Nephron (organoid): ENCODE measurements at regions not wholly inside any gene's neighbourhood (a gene's known extent, or its start where the extent isn't known, plus 50 kb on each side); places are given as distances from the start of the nearest gene placed in this dataset.

Experiments
- H3K27ac Mint-ChIP-seq, 3 experiments: 2 replicates each; pipeline ENCODE4 v1.8.0; 2020; ENCODE audit warnings: mixed read lengths in 3 of 3, mild to moderate bottlenecking in 2 of 3, moderate library complexity in 1 of 3
- H3K27me3 Mint-ChIP-seq: 2 replicates; pipeline ENCODE4 v1.8.0; 2021; ENCODE audit warnings: low read depth, mild to moderate bottlenecking, moderate library complexity, mixed read lengths
- H3K36me3 Mint-ChIP-seq: 2 replicates; pipeline ENCODE4 v1.8.0; 2020; ENCODE audit warnings: low read depth, mixed read lengths
- H3K4me1 Mint-ChIP-seq: 2 replicates; pipeline ENCODE4 v1.8.0; 2020; ENCODE audit warnings: mixed read lengths
- H3K4me3 Mint-ChIP-seq, 3 experiments: 2 replicates each; pipeline ENCODE4 v1.8.0; 2020; ENCODE audit warnings: mild to moderate bottlenecking in 3 of 3, mixed read lengths in 3 of 3, moderate library complexity in 2 of 3
- H3K9me3 Mint-ChIP-seq: 2 replicates; pipeline ENCODE4 v1.8.0; 2020; ENCODE audit warnings: mixed read lengths
- TF ChIP-seq, protein P1 (sequence below), 3 experiments: fragments of 200-600 bp; sonication (generic); IDR thresholded peaks; one replicate each; pipeline ENCODE4 v1.5.0; 2021; ENCODE audit warnings: antibody characterized with exemption in 3 of 3; ENCODE audit not compliant: unreplicated experiment in 3 of 3

DNA sequence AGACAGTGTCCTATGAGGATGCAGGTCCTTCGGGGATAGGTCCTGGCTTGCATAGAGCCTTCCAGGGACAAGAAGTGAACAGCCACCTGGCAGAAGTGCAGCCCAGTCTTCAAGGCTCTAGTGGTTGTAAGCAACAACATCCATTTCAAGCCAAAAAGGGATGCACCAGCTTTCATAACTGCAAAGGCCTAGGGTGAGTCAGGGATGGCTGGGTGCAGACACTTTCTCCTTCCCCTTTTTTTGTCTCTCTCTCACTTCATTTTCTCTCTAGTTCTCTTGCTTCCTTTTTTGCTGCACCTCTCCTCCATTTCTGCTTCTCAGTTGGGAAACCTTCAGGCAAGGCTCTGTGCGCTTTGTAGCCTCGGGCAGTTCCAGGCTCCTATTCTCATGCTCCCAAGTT, 196.2 kb upstream of the ZNF536 start:
- no peak overlapping the region for H3K4me3 Mint-ChIP-seq
- TF ChIP-seq, protein P1, sequence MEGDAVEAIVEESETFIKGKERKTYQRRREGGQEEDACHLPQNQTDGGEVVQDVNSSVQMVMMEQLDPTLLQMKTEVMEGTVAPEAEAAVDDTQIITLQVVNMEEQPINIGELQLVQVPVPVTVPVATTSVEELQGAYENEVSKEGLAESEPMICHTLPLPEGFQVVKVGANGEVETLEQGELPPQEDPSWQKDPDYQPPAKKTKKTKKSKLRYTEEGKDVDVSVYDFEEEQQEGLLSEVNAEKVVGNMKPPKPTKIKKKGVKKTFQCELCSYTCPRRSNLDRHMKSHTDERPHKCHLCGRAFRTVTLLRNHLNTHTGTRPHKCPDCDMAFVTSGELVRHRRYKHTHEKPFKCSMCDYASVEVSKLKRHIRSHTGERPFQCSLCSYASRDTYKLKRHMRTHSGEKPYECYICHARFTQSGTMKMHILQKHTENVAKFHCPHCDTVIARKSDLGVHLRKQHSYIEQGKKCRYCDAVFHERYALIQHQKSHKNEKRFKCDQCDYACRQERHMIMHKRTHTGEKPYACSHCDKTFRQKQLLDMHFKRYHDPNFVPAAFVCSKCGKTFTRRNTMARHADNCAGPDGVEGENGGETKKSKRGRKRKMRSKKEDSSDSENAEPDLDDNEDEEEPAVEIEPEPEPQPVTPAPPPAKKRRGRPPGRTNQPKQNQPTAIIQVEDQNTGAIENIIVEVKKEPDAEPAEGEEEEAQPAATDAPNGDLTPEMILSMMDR (IDR thresholded peaks at IDR 0.05; ENCODE audit: unreplicated experiment in 3 of 3), result no peak
- H3K27ac Mint-ChIP-seq, result no peak overlapping the region
- H3K27me3 Mint-ChIP-seq, result peaks cover 12% of the 10 kb centered on the region
- peaks cover 20% of the 10 kb centered on the region for H3K9me3 Mint-ChIP-seq
- H3K36me3 Mint-ChIP-seq, result no peaks in the 10 kb centered on the region
- no peaks in the 10 kb centered on the region for H3K4me1 Mint-ChIP-seq

DNA sequence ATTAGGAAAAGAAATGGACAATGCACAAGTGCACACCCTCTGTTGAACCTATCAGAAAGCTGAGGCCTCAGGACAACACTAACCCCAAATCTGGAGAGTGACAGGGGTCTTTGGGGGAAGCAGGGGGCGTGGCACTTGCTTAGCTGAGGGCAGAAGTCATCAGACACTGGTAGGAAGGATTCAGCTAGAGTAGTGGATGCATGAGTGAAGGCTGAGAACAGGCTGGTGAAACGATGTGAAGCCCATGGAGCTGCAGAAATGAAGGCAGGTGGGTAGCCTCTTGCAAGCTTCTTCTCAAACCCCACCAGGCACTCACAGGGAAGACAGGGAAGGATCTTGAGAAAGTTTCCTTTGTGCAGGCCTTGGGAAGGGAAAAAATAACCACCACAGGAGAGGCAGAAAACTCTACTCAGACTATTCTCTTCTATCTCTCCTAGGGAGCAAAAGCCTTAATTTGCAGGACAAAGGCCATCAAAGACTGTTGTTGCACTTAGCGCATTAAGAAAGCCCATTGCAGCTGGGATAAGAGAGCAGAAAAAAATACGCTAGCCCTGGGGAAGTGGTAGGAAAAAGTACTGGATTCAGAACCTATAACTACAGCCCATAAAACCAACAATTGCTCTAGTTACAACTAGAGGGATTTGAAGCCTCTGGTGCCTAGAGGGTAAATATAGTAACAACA, 193.3 kb upstream of the ZNF536 start:
- H3K4me1 Mint-ChIP-seq, result no peaks in the 10 kb centered on the region
- TF ChIP-seq, protein P1 (IDR thresholded peaks at IDR 0.05; ENCODE audit: unreplicated experiment in 3 of 3), result no peak

DNA sequence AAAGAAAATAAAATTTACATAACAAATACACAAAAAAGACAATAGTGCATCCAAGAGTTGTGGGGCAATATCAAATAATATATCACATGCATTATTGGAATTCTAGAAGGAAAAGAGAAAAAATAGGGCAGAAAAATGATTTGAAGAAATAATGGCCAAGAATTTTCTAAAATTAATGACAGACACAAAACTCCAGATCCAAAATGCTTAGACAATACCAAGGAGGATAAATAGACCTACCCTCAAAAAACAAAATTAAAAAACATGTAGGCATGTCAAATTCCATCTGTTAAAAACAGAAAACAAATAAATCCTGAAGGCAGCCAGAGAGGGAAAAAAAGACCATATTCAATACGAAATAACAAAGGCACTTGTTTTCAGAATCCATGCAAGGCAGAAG, 191.5 kb upstream of the ZNF536 start:
- Mint-ChIP-seq H3K9me3 (peaks cover 47% of the 10 kb centered on the region), H3K4me1 (no peaks in the 10 kb centered on the region), H3K36me3 (peaks cover 3% of the 10 kb centered on the region), H3K27me3 (peaks cover 12% of the 10 kb centered on the region), H3K4me3 (no peak overlapping the region), H3K27ac (no peak overlapping the region)
- TF ChIP-seq, protein P1 (IDR thresholded peaks at IDR 0.05; ENCODE audit: unreplicated experiment in 3 of 3), result no peak

More for the DNA sequence above, 193.3 kb upstream of the ZNF536 start:
- Mint-ChIP-seq H3K4me3 (no peak overlapping the region), H3K27me3 (peaks cover 12% of the 10 kb centered on the region), H3K9me3 (peaks cover 34% of the 10 kb centered on the region), H3K36me3 (peaks cover under 1% of the 10 kb centered on the region), H3K27ac (no peak overlapping the region)

DNA sequence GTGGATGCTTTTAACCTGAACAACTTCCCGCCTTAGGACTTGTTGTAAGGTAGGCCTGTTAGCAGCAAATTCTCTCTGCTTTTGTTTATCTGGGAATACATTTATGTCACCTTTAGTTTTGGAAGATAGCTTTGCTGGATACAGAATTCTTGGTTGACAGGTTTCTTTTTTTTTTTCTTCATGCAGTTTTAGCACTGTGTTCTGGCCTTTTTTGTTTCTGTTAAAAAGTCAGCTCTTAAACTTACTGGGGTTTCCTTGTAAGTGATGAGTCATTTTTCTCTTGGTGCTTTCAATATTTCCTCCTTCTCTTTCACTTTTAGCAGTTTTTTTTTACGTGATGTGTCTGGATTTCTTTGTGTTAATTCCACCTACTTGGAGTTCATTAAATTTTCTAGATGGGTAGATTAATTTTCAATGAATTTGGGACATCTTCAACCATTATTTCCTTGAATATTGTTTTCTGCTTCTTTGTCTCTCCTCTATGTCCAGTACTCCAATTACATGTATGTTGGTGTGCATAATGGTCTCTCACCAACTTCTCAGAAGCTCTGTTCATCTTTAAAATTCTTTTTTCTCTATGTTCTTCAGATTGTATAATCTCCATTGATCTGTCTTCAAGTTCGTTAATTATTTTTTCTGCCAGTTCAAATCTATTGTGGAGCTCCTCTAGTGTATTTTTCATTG, 188.2 kb upstream of the ZNF536 start:
- Mint-ChIP-seq H3K4me3 (no peak overlapping the region), H3K9me3 (peaks cover 58% of the 10 kb centered on the region), H3K36me3 (peaks cover 3% of the 10 kb centered on the region), H3K4me1 (no peaks in the 10 kb centered on the region), H3K27ac (no peak overlapping the region), H3K27me3 (peaks cover 13% of the 10 kb centered on the region)
- TF ChIP-seq, protein P1 (IDR thresholded peaks at IDR 0.05; ENCODE audit: unreplicated experiment in 3 of 3), result no peak

DNA sequence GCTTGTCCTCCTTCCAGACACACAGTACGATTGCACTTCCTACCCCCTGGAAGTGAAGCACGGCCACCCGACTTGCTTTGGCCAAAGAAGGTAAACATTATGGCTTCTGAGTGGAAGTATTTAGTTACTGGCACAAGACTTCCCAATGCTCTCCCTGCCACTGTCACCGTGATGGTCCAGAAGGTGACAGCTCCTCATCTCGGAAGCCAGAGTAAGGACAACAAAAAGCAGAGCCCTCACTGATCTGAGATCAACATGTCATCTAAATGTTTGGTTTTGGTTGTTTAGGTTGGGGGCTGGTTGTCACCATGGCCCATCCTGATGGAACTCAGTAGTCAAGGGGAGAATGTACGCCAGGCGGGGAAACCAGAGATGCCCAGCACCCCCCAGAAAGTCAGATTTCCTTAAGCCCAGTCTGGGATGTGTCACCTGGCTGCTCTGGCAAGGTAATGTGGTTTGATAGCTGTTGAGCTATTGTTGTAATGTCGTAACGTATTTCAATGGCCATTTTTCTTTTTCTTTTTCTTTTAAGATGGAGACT, 170.1 kb upstream of the ZNF536 start:
- Mint-ChIP-seq H3K36me3 (no peaks in the 10 kb centered on the region), H3K27ac (no peak overlapping the region), H3K9me3 (peaks cover 22% of the 10 kb centered on the region), H3K4me1 (no peaks in the 10 kb centered on the region), H3K27me3 (peaks cover 10% of the 10 kb centered on the region), H3K4me3 (no peak overlapping the region)
- TF ChIP-seq, protein P1 (IDR thresholded peaks at IDR 0.05; ENCODE audit: unreplicated experiment in 3 of 3), result no peak
